ENCODE measurements at regions not wholly inside any gene's neighbourhood (a gene's known extent, or its start where the extent isn't known, plus 50 kb on each side); places are given as distances from the start of the nearest gene placed in this dataset.
A peak's percentile ranks its signal among the peaks of the same experiment; 100 is the strongest.
"Not testable (repeated sequence)": the region's sequence is repeated elsewhere in the genome, so short reads cannot be mapped to it uniquely, and the experiment has no call there.

- DNase-seq = no peak
Measured at GRCh38 chr3:137641879-137642704, 122.0 kb upstream of the SOX14 start.

GRCh38 chr3:137642831-137643230, 121.3 kb upstream of the SOX14 start:
- no peak for DNase-seq

- no peak for DNase-seq
Measured at GRCh38 chr3:137647179-137647578, 116.9 kb upstream of the SOX14 start.

- no peak for DNase-seq
Measured at GRCh38 chr3:137669519-137670060, 94.5 kb upstream of the SOX14 start.

- DNase-seq = no peak
Measured at GRCh38 chr3:137687181-137687879, 76.8 kb upstream of the SOX14 start.

- DNase-seq = peak in 1 of 2 experiments; percentile 76
Measured at GRCh38 chr3:137692803-137693431, 71.2 kb upstream of the SOX14 start.

- no peak for DNase-seq
Measured at GRCh38 chr3:137693791-137694190, 70.3 kb upstream of the SOX14 start.

- no peak for DNase-seq
Measured at GRCh38 chr3:137694836-137695235, 69.3 kb upstream of the SOX14 start.

GRCh38 chr3:137695351-137695750, 68.8 kb upstream of the SOX14 start:
- DNase-seq = no peak

- peak in 1 of 2 experiments; percentile 13 for DNase-seq
Measured at GRCh38 chr3:137709011-137709601, 55.0 kb upstream of the SOX14 start.

GRCh38 chr3:137713965-137714364, 50.1 kb upstream of the SOX14 start:
- not testable (repeated sequence) for DNase-seq
